GM23338 (cell line): ENCODE measurements at regions not wholly inside any gene's neighbourhood (a gene's known extent, or its start where the extent isn't known, plus 50 kb on each side); places are given as distances from the start of the nearest gene placed in this dataset.

Source experiments
- ATAC-seq: fragments of 200-7000 bp; cut with Tn5 transposase; 3 replicates; pipeline ENCODE4 v1.9.1; 2020
- DNase-seq: peaks from one replicate; pipeline ENCODE4 v3.0.0-alpha.2; 2015; ENCODE audit warnings: low spot score
- H2AFZ ChIP-seq: fragments of 200-600 bp; sonication (generic); 2 replicates; pipeline ENCODE4 v1.8.0; 2016; ENCODE audit warnings: antibody characterized with exemption, mild to moderate bottlenecking, moderate library complexity
- H3F3A ChIP-seq: fragments of 200-600 bp; sonication (generic); replicated peaks from 2 replicates; pipeline ENCODE4 v1.8.0; 2017; ENCODE audit warnings: antibody characterized with exemption, mixed run types, low read depth
- H3K27ac ChIP-seq: fragments of 200-600 bp; sonication (generic); 2 replicates; pipeline ENCODE4 v1.6.1; 2016; ENCODE audit warnings: low read depth
- H3K27me3 ChIP-seq: fragments of 200-600 bp; sonication (generic); 2 replicates; pipeline ENCODE4 v1.8.0; 2016; ENCODE audit warnings: mild to moderate bottlenecking, mixed run types, moderate library complexity; ENCODE audit not compliant: insufficient read depth
- H3K36me3 ChIP-seq: fragments of 200-600 bp; sonication (generic); 2 replicates; pipeline ENCODE4 v1.8.0; 2016; ENCODE audit warnings: mild to moderate bottlenecking; ENCODE audit not compliant: insufficient read depth
- H3K4me1 ChIP-seq: fragments of 200-600 bp; sonication (generic); 2 replicates; pipeline ENCODE4 v1.8.0; 2016; ENCODE audit warnings: mild to moderate bottlenecking, moderate library complexity; ENCODE audit not compliant: insufficient read depth
- H3K4me2 ChIP-seq: fragments of 200-600 bp; sonication (generic); 2 replicates; pipeline ENCODE4 v1.7.1; 2017; ENCODE audit warnings: mixed run types
- H3K4me3 ChIP-seq: fragments of 200-600 bp; sonication (generic); 2 replicates; pipeline ENCODE4 v1.6.1; 2016; ENCODE audit warnings: mixed run types
- H3K79me2 ChIP-seq: fragments of 200-600 bp; sonication (generic); replicated peaks from 2 replicates; pipeline ENCODE4 v1.8.0; 2017; ENCODE audit warnings: mild to moderate bottlenecking; ENCODE audit not compliant: insufficient read depth
- H3K9me2 ChIP-seq: fragments of 200-600 bp; sonication (generic); 2 replicates; pipeline ENCODE4 v1.8.0; 2017; ENCODE audit not compliant: insufficient read depth
- H4K20me1 ChIP-seq: fragments of 200-600 bp; sonication (generic); replicated peaks from 2 replicates; pipeline ENCODE4 v1.8.0; 2017; ENCODE audit warnings: mild to moderate bottlenecking; ENCODE audit not compliant: insufficient read depth
- H3K27ac Mint-ChIP-seq: 2 replicates; pipeline ENCODE4 v1.8.0; 2020; ENCODE audit warnings: inconsistent platforms, mild to moderate bottlenecking, moderate library complexity, mixed read lengths
- H3K27me3 Mint-ChIP-seq: 3 replicates; pipeline ENCODE4 v1.8.0; 2022; ENCODE audit warnings: low read depth, mild to moderate bottlenecking, moderate library complexity, mixed read lengths, inconsistent platforms; ENCODE audit not compliant: insufficient read depth, poor library complexity
- H3K36me3 Mint-ChIP-seq: 3 replicates; pipeline ENCODE4 v1.8.0; 2021; ENCODE audit warnings: low read depth, mild to moderate bottlenecking, inconsistent platforms, moderate library complexity, mixed read lengths
- H3K4me1 Mint-ChIP-seq: 3 replicates; pipeline ENCODE4 v1.8.0; 2020; ENCODE audit warnings: mild to moderate bottlenecking, inconsistent platforms, mixed read lengths
- H3K4me3 Mint-ChIP-seq: 3 replicates; pipeline ENCODE4 v1.8.0; 2021; ENCODE audit warnings: moderate library complexity, mild to moderate bottlenecking, inconsistent platforms, mixed read lengths
- H3K9me3 Mint-ChIP-seq: 3 replicates; pipeline ENCODE4 v1.8.0; 2020; ENCODE audit warnings: moderate library complexity, mild to moderate bottlenecking, inconsistent platforms, mixed read lengths
- CREB1 ChIP-seq: fragments of 250-450 bp; sonication (Bioruptor Pico); IDR thresholded peaks from 2 replicates; pipeline ENCODE4 v1.5.0; 2020; ENCODE audit warnings: low read depth, mild to moderate bottlenecking, moderate library complexity
- ETS1 ChIP-seq: IDR thresholded peaks from 2 replicates; pipeline ENCODE4 v1.6.1; 2016; ENCODE audit warnings: antibody characterized with exemption
- EZH2 ChIP-seq: fragments of 200-600 bp; sonication (generic); IDR thresholded peaks from one replicate; pipeline ENCODE4 v1.8.0; 2017; ENCODE audit warnings: antibody characterized with exemption, mild to moderate bottlenecking, low read depth; ENCODE audit not compliant: unreplicated experiment
- EZH2phosphoT487 ChIP-seq: fragments of 200-600 bp; sonication (generic); IDR thresholded peaks from one replicate; pipeline ENCODE4 v1.8.1; 2018; ENCODE audit warnings: antibody characterized with exemption; ENCODE audit not compliant: unreplicated experiment
- JUNB ChIP-seq: IDR thresholded peaks from one replicate; pipeline ENCODE4 v1.6.1; 2016; ENCODE audit warnings: antibody characterized with exemption; ENCODE audit not compliant: unreplicated experiment
- NANOG ChIP-seq: IDR thresholded peaks from 2 replicates; pipeline ENCODE4 v1.6.1; 2016; ENCODE audit warnings: antibody characterized with exemption, borderline replicate concordance
- POLR2AphosphoS5 ChIP-seq: IDR thresholded peaks from 2 replicates; pipeline ENCODE4 v1.6.1; 2016; ENCODE audit warnings: antibody characterized with exemption, low read depth
- STAT1 ChIP-seq: IDR thresholded peaks from one replicate; pipeline ENCODE4 v1.6.1; 2016; ENCODE audit warnings: antibody characterized with exemption; ENCODE audit not compliant: unreplicated experiment
- ZNF114 ChIP-seq: fragments of 250-450 bp; sonication (Bioruptor Pico); IDR thresholded peaks from 2 replicates; pipeline ENCODE4 v1.5.0; 2020; ENCODE audit warnings: mild to moderate bottlenecking, moderate library complexity
- ZNF331 ChIP-seq: fragments of 250-450 bp; sonication (Bioruptor Pico); IDR thresholded peaks from 2 replicates; pipeline ENCODE4 v1.5.0; 2020; ENCODE audit warnings: low read depth, mild to moderate bottlenecking, moderate library complexity
- TF ChIP-seq, protein P1 (sequence below), 2 experiments: fragments of 200-600 bp in 1 of 2; sonication (generic) in 1 of 2; conservative IDR thresholded peaks; 2 replicates each; pipeline versions ENCODE4 v1.5.1 to v1.6.1; 2016 to 2017; ENCODE audit warnings: antibody characterized with exemption in 2 of 2, low read depth in 2 of 2, mild to moderate bottlenecking in 2 of 2, moderate library complexity in 1 of 2
- TF ChIP-seq, protein P2 (sequence below): IDR thresholded peaks from one replicate; pipeline ENCODE4 v1.6.1; 2018; ENCODE audit warnings: antibody characterized with exemption; ENCODE audit not compliant: unreplicated experiment
- TF ChIP-seq, protein P3 (sequence below): fragments of 250-450 bp; sonication (Bioruptor Pico); IDR thresholded peaks from 2 replicates; pipeline ENCODE4 v1.5.0; 2020; ENCODE audit warnings: mild to moderate bottlenecking, moderate library complexity

- Histone ChIP-seq H3K79me2 (no peaks in the 10 kb centered on the region), H3K4me1 (no peaks in the 10 kb centered on the region), H3K27me3 (no peaks in the 10 kb centered on the region), H3K4me2 (no peak overlapping the region), H3F3A (no peaks in the 10 kb centered on the region), H4K20me1 (no peaks in the 10 kb centered on the region), H3K4me3 (no peak overlapping the region), H3K9me2 (no peaks in the 10 kb centered on the region), H3K27ac (no peak overlapping the region), H3K36me3 (no peaks in the 10 kb centered on the region), H2AFZ (no peak overlapping the region)
- Mint-ChIP-seq H3K27ac (no peak overlapping the region), H3K4me1 (no peaks in the 10 kb centered on the region), H3K27me3 (no peaks in the 10 kb centered on the region), H3K4me3 (no peak overlapping the region), H3K9me3 (peaks cover 3% of the 10 kb centered on the region; the same call in 1 of the 3 replicates), H3K36me3 (no peaks in the 10 kb centered on the region)
- DNase-seq (no peak), ATAC-seq (no peak)
- TF ChIP-seq ETS1 (no peak), POLR2AphosphoS5 (no peak), NANOG (no peak), CREB1 (no peak), STAT1 (no peak), EZH2phosphoT487 (no peak), EZH2 (no peak), JUNB (no peak), ZNF331 (CRISPR knock-in tag) (no peak), ZNF114 (CRISPR knock-in tag) (no peak)
- TF ChIP-seq, protein P1, sequence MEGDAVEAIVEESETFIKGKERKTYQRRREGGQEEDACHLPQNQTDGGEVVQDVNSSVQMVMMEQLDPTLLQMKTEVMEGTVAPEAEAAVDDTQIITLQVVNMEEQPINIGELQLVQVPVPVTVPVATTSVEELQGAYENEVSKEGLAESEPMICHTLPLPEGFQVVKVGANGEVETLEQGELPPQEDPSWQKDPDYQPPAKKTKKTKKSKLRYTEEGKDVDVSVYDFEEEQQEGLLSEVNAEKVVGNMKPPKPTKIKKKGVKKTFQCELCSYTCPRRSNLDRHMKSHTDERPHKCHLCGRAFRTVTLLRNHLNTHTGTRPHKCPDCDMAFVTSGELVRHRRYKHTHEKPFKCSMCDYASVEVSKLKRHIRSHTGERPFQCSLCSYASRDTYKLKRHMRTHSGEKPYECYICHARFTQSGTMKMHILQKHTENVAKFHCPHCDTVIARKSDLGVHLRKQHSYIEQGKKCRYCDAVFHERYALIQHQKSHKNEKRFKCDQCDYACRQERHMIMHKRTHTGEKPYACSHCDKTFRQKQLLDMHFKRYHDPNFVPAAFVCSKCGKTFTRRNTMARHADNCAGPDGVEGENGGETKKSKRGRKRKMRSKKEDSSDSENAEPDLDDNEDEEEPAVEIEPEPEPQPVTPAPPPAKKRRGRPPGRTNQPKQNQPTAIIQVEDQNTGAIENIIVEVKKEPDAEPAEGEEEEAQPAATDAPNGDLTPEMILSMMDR (conservative IDR thresholded peaks at IDR 0.05; ENCODE audit: low read depth in 2 of 2) = no peak
- TF ChIP-seq, protein P2, sequence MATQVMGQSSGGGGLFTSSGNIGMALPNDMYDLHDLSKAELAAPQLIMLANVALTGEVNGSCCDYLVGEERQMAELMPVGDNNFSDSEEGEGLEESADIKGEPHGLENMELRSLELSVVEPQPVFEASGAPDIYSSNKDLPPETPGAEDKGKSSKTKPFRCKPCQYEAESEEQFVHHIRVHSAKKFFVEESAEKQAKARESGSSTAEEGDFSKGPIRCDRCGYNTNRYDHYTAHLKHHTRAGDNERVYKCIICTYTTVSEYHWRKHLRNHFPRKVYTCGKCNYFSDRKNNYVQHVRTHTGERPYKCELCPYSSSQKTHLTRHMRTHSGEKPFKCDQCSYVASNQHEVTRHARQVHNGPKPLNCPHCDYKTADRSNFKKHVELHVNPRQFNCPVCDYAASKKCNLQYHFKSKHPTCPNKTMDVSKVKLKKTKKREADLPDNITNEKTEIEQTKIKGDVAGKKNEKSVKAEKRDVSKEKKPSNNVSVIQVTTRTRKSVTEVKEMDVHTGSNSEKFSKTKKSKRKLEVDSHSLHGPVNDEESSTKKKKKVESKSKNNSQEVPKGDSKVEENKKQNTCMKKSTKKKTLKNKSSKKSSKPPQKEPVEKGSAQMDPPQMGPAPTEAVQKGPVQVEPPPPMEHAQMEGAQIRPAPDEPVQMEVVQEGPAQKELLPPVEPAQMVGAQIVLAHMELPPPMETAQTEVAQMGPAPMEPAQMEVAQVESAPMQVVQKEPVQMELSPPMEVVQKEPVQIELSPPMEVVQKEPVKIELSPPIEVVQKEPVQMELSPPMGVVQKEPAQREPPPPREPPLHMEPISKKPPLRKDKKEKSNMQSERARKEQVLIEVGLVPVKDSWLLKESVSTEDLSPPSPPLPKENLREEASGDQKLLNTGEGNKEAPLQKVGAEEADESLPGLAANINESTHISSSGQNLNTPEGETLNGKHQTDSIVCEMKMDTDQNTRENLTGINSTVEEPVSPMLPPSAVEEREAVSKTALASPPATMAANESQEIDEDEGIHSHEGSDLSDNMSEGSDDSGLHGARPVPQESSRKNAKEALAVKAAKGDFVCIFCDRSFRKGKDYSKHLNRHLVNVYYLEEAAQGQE = no peak
- TF ChIP-seq, protein P3, sequence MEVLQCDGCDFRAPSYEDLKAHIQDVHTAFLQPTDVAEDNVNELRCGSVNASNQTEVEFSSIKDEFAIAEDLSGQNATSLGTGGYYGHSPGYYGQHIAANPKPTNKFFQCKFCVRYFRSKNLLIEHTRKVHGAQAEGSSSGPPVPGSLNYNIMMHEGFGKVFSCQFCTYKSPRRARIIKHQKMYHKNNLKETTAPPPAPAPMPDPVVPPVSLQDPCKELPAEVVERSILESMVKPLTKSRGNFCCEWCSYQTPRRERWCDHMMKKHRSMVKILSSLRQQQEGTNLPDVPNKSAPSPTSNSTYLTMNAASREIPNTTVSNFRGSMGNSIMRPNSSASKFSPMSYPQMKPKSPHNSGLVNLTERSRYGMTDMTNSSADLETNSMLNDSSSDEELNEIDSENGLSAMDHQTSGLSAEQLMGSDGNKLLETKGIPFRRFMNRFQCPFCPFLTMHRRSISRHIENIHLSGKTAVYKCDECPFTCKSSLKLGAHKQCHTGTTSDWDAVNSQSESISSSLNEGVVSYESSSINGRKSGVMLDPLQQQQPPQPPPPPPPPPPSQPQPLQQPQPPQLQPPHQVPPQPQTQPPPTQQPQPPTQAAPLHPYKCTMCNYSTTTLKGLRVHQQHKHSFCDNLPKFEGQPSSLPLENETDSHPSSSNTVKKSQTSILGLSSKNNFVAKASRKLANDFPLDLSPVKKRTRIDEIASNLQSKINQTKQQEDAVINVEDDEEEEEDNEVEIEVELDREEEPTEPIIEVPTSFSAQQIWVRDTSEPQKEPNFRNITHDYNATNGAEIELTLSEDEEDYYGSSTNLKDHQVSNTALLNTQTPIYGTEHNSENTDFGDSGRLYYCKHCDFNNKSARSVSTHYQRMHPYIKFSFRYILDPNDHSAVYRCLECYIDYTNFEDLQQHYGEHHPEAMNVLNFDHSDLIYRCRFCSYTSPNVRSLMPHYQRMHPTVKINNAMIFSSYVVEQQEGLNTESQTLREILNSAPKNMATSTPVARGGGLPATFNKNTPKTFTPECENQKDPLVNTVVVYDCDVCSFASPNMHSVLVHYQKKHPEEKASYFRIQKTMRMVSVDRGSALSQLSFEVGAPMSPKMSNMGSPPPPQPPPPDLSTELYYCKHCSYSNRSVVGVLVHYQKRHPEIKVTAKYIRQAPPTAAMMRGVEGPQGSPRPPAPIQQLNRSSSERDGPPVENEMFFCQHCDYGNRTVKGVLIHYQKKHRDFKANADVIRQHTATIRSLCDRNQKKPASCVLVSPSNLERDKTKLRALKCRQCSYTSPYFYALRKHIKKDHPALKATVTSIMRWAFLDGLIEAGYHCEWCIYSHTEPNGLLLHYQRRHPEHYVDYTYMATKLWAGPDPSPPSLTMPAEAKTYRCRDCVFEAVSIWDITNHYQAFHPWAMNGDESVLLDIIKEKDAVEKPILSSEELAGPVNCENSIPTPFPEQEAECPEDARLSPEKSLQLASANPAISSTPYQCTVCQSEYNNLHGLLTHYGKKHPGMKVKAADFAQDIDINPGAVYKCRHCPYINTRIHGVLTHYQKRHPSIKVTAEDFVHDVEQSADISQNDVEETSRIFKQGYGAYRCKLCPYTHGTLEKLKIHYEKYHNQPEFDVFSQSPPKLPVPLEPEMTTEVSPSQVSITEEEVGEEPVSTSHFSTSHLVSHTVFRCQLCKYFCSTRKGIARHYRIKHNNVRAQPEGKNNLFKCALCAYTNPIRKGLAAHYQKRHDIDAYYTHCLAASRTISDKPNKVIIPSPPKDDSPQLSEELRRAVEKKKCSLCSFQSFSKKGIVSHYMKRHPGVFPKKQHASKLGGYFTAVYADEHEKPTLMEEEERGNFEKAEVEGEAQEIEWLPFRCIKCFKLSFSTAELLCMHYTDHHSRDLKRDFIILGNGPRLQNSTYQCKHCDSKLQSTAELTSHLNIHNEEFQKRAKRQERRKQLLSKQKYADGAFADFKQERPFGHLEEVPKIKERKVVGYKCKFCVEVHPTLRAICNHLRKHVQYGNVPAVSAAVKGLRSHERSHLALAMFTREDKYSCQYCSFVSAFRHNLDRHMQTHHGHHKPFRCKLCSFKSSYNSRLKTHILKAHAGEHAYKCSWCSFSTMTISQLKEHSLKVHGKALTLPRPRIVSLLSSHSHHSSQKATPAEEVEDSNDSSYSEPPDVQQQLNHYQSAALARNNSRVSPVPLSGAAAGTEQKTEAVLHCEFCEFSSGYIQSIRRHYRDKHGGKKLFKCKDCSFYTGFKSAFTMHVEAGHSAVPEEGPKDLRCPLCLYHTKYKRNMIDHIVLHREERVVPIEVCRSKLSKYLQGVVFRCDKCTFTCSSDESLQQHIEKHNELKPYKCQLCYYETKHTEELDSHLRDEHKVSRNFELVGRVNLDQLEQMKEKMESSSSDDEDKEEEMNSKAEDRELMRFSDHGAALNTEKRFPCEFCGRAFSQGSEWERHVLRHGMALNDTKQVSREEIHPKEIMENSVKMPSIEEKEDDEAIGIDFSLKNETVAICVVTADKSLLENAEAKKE (CRISPR knock-in tag) = no peak
These were observed 232.9 kb upstream of the PHF14 start for GRCh38 chr7:10740805-10741204.
